Muscle of leg (tissue), 3 donors: ENCODE measurements at regions not wholly inside any gene's neighbourhood (a gene's known extent, or its start where the extent isn't known, plus 50 kb on each side); places are given as distances from the start of the nearest gene placed in this dataset.
A peak's percentile ranks its signal among the peaks of the same experiment; 100 is the strongest.

Experiments used
- DNase-seq: peaks from one replicate; pipeline ENCODE4 v3.0.0; 2013
- H3K27ac ChIP-seq: one replicate; pipeline ENCODE4 v1.5.1; 2013; ENCODE audit warnings: mild to moderate bottlenecking, low read length, control low read depth
- H3K27me3 ChIP-seq: one replicate; pipeline ENCODE4 v1.6.1; 2013; ENCODE audit warnings: low read length; ENCODE audit not compliant: control insufficient read depth, insufficient read depth
- H3K36me3 ChIP-seq: one replicate; pipeline ENCODE4 v1.6.1; 2013; ENCODE audit warnings: low read length; ENCODE audit not compliant: control insufficient read depth, insufficient read depth
- H3K4me1 ChIP-seq: one replicate; pipeline ENCODE4 v1.6.1; 2013; ENCODE audit warnings: low read length; ENCODE audit not compliant: control insufficient read depth, insufficient read depth
- H3K4me3 ChIP-seq: one replicate; pipeline ENCODE4 v1.5.1; 2013; ENCODE audit warnings: low read length, control low read depth
- H3K9me3 ChIP-seq: replicated peaks from 2 replicates; pipeline ENCODE4 v1.6.1; 2013; ENCODE audit warnings: low read depth, low read length; ENCODE audit not compliant: control insufficient read depth
- WGBS: methylation state at CpG from one replicate; pipeline ENCODE4 v1.1.5; 2013; ENCODE audit warnings: missing lambda C conversion rate; ENCODE audit not compliant: insufficient coverage; 5-methylcytosine and 5-hydroxymethylcytosine counted together

DNA sequence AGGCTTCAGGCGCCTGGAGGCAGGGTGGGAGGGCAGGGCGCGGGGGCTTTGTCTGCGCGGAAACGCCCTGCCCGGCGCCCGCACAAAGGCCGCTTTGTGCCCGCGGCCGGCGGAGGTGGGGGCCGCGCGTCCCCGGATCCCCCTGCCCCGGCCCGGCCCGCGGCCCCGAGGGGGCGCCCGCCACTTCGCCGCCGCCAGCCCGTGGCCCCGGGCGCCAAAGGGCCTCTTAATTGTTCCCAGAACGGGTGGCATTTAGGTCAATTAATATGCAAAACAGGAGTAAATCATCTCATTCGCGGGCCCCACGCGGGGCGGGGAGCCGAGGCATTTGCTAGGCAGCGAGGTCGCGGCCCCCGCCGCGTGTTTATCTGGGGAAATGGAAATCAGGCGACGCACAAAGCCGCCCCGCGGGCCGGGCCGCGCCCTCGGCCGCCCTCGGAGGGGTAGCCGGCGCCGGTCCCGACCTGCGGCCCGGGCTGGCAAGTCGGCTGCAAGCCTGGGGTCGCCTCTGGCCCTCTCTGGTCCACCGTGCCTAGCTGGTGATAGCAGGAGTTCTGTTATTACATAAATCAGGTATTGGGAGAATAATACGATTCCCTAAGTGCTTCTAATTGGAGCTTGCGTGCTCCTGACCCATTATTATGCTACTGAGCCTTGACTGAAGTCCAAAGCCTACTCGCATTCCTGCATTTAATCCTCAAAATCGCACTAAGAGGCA, 148.2 kb upstream of the GLI2 start:
- Histone ChIP-seq H3K27ac (no peak overlapping the region), H3K4me3 (no peak overlapping the region), H3K36me3 (no peaks in the 10 kb centered on the region), H3K9me3 (no peaks in the 10 kb centered on the region), H3K27me3 (peaks cover 59% of the 10 kb centered on the region), H3K4me1 (peaks cover 11% of the 10 kb centered on the region)
- WGBS = 3% methylated on average over 66 of the region's 68 CpGs
- DNase-seq = no peak

DNA sequence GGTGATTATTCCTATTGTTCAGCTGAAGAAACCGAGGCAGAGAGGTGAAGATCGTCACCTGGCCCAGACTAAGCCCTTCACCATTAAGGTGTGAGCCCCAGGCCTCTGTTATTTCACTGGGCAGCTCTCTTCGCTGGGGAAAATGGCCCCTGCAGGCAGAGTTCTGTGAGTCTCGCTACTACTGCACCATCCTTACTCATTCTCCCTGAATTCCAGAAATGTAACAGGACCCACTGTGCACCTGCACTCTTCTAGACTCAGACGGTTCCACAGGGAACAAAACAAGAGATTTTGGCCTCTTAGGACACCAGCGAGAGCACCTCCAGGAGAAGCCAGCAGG, 147.7 kb upstream of the GLI2 start:
- H3K9me3 ChIP-seq = no peaks in the 10 kb centered on the region
- 38% methylated on average over 5 of the region's 6 CpGs for WGBS
- H3K27ac ChIP-seq = no peak overlapping the region
- peaks cover 11% of the 10 kb centered on the region for H3K4me1 ChIP-seq
- H3K27me3 ChIP-seq = peaks cover 60% of the 10 kb centered on the region
- H3K36me3 ChIP-seq = no peaks in the 10 kb centered on the region
- no peak overlapping the region for H3K4me3 ChIP-seq
- DNase-seq = no peak

DNA sequence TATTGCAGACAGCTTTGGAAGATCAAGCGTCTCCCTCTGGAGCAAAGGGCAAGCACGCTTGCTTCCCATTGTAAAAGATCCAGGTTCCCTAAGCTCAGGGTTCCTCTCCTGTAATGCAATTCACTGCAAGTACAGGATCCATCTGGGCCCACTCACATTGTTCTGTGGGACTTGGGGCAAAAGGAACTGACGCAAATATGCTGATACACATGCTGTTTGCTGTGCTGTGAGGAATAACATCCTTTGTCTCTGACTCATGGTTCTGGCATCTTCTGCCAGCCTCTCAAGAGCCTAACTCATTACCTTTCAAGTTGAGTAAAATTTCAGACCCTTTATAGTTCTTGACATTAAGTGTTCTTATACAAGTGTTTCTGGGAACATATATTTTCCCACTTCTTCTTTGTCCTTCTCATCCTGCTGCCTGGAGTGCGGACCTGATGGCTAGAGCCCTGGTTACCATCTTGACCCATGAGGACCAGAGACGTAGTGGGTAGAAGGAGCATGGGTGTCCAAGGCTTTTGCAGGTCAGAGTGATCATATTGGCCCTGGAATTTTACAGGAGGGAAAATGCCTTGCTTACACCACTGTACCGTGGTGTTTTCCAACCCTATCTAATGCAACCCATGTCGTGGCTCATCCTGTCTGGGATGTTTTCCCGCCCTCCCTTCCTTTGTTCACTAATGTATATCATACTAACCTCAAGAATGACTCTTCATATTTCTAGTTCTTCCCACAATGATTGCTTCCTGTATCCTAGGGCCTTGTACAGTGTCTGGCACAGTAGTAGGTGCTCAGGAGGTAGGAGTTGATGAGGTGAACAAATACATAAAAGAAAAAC, 145.7 kb upstream of the GLI2 start:
- peaks cover 24% of the 10 kb centered on the region for H3K4me1 ChIP-seq
- no peaks in the 10 kb centered on the region for H3K36me3 ChIP-seq
- H3K27me3 ChIP-seq = peaks cover 60% of the 10 kb centered on the region
- H3K27ac ChIP-seq = no peak overlapping the region
- H3K9me3 ChIP-seq = no peaks in the 10 kb centered on the region
- DNase-seq = no peak
- no peak overlapping the region for H3K4me3 ChIP-seq
- 96% methylated on average over 4 of the region's 8 CpGs for WGBS

GRCh38 chr2:120590841-120591240, 144.8 kb upstream of the GLI2 start:
- H3K4me3 ChIP-seq = no peak overlapping the region
- no peak overlapping the region for H3K27ac ChIP-seq
- H3K4me1 ChIP-seq = peaks cover 32% of the 10 kb centered on the region
- DNase-seq = no peak
- H3K9me3 ChIP-seq = no peaks in the 10 kb centered on the region
- peaks cover 51% of the 10 kb centered on the region for H3K27me3 ChIP-seq
- 100% methylated on average over 1 of the region's 1 CpG for WGBS
- H3K36me3 ChIP-seq = no peaks in the 10 kb centered on the region

- H3K27ac ChIP-seq = no peak overlapping the region
- no peaks in the 10 kb centered on the region for H3K9me3 ChIP-seq
- H3K4me3 ChIP-seq = no peak overlapping the region
- peaks cover 44% of the 10 kb centered on the region for H3K27me3 ChIP-seq
- WGBS = 71% methylated on average over 7 of the region's 7 CpGs
- no peak for DNase-seq
- peaks cover 37% of the 10 kb centered on the region for H3K4me1 ChIP-seq
- H3K36me3 ChIP-seq = no peaks in the 10 kb centered on the region
Measured at GRCh38 chr2:120591572-120591971, 144.1 kb upstream of the GLI2 start.

DNA sequence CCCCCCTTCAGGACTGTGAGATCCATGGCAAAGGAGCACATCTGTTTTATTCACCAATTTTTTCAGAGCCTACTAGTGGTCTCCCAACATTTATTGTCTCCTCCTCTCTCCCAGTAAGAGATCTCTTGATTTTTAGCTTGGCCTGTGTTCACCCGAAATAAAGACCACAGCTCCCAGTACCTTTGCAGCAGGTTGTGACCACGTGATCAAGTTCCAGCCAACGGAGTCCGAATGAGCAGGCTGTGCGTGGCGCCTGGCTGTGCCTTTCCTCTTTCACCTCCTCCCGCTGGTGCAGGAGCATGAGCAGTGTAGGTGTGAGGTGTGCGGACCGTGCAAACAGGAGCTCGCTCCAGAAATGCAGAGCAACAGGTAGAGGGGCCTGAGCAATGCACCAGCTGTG, 143.6 kb upstream of the GLI2 start:
- Histone ChIP-seq H3K27ac (no peak overlapping the region), H3K27me3 (peaks cover 39% of the 10 kb centered on the region), H3K36me3 (no peaks in the 10 kb centered on the region), H3K4me1 (peaks cover 36% of the 10 kb centered on the region), H3K4me3 (no peak overlapping the region), H3K9me3 (no peaks in the 10 kb centered on the region)
- 57% methylated on average over 8 of the region's 10 CpGs for WGBS
- DNase-seq = no peak

DNA sequence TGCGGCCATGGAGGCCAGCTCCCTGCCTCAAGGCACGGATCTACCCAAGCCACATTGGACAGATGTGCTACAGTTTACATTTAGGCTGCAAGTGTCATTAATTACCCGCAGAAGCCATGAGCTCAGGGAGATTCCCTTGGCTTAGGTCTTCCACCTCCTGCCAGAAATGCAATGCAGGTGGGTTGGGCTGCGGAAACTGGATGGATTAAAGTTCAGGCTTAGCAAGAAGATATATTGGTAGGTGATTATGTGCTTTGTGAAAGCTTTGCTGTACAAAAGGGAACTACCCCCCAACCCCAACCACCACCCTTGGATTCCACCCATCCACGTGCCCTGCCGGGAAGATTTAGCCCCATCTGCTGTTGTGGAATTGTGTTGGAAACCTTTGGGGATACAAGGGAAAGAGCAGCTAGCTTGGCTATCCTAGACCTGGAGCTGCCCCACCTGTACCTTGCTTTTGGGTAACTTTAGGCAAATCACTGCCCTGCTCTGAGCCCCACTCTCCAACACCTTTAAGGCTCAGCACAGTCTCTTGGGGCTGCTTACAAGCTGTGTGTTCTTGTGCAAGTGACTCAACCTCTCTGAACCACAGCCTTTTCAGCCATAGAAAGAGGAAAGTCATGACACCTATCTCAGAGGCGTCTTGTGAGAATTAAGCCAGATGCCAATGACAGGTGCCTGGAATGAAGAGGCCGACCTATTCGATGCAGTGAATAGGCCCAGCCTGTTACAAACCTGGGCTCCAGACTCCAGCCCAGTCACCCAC, 141.6 kb upstream of the GLI2 start:
- no peak overlapping the region for H3K27ac ChIP-seq
- peaks cover 56% of the 10 kb centered on the region for H3K4me1 ChIP-seq
- H3K9me3 ChIP-seq = peaks cover 4% of the 10 kb centered on the region
- 71% methylated on average over 4 of the region's 9 CpGs for WGBS
- no peak for DNase-seq
- no peaks in the 10 kb centered on the region for H3K36me3 ChIP-seq
- no peak overlapping the region for H3K4me3 ChIP-seq
- H3K27me3 ChIP-seq = peaks cover 20% of the 10 kb centered on the region

DNA sequence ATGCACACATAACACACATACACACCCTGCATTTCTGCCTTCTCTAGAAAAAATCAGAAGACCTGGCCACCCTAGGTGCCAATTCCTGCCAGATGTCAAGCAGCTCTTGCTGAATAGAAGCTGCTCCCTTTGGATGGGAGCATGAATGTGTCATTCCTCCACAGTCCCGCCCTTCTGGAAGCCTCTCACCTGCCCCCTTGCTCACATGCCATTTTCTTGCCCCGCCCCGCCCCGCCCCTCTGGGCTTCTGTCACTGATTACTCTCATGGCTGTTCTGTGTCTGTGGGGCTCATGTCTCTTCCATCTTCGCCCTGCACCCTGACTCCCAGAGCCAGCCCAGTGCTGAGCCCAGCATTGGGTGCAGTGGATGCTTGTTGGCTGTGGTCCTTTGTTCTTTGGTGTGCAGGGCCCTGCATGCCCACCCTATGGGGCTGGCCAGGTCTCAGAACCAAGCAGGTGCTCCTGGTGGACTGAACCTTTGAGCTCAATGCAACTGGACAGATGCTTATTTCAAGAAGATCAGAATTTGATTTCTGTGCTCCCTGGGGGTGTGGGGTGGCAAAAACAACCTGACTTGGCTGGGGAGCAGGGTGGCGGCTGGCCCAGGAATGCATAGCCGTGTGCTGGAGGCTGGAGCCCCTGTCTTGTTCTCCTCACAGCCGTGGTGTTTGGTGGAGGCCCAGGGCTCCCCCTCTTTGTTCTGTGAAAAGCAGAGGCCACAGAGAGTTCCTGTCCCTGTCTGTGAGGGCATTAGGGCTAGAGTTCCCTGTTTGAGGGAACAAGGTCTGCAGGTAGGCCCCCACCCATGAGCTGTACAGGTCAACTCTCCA, 140.6 kb upstream of the GLI2 start:
- no peak for DNase-seq
- Histone ChIP-seq H3K27ac (no peak overlapping the region), H3K36me3 (no peaks in the 10 kb centered on the region), H3K4me1 (peaks cover 59% of the 10 kb centered on the region), H3K4me3 (no peak overlapping the region), H3K27me3 (peaks cover 12% of the 10 kb centered on the region), H3K9me3 (peaks cover 6% of the 10 kb centered on the region)
- WGBS = 61% methylated on average over 8 of the region's 8 CpGs

DNA sequence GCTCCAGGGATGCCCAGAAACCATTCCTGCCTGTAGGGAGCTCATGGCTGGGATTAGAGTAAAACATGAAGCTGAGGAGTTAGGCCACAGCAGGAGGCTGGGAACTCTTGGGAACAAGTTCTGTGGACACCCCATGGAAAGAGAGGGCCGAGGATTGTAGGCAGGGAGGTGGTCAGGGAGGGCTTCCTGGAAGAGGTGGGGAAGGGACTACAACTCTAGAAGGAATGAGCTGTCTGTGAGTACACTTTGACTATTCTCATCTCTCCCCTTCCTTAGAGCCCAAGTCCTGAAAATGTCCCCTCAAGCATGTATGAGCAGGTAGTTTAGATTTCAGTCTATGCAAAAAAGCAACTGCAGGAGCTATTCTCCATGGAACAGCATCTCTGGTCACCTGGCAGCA, 139.9 kb upstream of the GLI2 start:
- peak overlapping the region; percentile 88 for H3K27ac ChIP-seq
- H3K9me3 ChIP-seq = peaks cover 6% of the 10 kb centered on the region
- H3K36me3 ChIP-seq = no peaks in the 10 kb centered on the region
- no peak for DNase-seq
- no peak overlapping the region for H3K4me3 ChIP-seq
- peaks cover 9% of the 10 kb centered on the region for H3K27me3 ChIP-seq
- WGBS = no CpG with 5 or more reads among the region's 1 CpG
- peaks cover 58% of the 10 kb centered on the region for H3K4me1 ChIP-seq
